ENCODE measurements at regions not wholly inside any gene's neighbourhood (a gene's known extent, or its start where the extent isn't known, plus 50 kb on each side); places are given as distances from the start of the nearest gene placed in this dataset.
"Not testable (repeated sequence)": the region's sequence is repeated elsewhere in the genome, so short reads cannot be mapped to it uniquely, and the experiment has no call there.

- peak; percentile 44 for DNase-seq
Measured at GRCh38 chr15:38073178-38073946, 138.9 kb downstream of the TMCO5A start.

DNA sequence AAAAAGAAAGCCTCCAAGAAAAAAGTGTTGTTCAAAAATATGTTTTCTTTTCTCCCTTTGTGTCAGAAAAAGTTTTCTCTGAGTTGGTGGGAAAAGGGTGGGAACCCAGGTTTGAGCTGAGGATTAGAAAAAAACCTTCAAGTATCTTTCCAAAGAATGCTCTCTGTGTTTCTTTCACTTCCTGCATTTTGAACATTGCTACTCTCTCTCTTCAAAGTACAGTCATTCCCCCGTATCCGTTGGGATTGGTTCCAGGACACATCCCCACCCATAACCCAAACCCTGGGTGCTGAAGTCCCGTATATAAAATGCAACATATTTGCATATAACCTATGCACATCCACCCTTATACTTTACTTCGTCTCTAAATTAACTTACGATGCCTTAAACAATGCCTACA is 139.6 kb downstream of the TMCO5A start:
- no peak for DNase-seq

GRCh38 chr15:38075466-38075865 is 141.0 kb downstream of the TMCO5A start:
- DNase-seq: no peak

GRCh38 chr15:38076786-38077185 is 142.3 kb downstream of the TMCO5A start:
- DNase-seq: peak; percentile 73

- DNase-seq: no peak
Measured at GRCh38 chr15:38079236-38079635, 144.8 kb downstream of the TMCO5A start.

DNA sequence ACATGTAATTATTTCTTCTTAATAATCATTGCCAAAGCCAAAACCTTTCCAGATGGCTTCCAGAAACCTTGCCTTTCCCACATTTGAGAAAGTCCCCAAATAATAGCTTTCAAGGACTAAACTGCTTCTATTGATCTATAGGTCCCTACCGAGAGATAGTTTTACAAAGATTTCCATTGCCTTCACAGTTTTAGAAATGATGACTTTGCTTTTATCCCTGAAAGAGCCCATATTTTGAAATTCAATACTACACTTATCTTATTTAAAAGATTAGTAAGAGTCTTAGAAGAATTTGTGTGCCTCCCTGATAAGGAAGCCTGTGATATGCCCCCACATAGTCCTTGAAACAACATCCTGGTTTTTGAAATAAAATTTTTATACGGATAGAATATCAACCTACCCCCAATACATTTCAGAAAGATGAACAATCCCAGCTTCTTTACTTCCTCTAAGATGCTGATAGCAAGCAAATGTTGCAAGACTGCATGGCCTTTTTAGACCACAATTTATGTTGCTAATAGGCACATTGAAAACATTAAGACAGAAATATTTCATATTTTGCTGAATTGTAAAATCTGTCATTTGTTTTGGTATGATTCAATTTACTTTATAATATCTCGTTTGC is 146.3 kb downstream of the TMCO5A start:
- no peak for DNase-seq

DNA sequence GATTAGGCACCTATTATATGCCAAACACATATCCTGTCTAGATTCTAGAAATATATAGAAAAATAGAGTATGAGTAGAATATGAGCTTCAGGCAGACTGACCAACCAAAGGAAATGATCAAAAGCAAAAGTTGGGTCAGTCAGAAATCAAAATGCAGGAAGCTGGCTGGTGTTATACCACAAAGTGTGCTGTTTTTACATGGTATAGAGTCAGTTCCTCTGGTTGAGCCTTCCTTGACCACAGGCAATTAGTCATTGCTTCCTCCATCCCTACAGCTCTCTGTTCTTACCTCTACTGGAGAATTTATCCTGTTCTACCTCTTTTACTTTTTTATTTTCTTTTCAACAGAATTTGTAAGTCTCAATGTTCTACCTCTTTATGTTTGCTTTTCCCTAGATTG is 149.8 kb downstream of the TMCO5A start:
- no peak for DNase-seq

DNA sequence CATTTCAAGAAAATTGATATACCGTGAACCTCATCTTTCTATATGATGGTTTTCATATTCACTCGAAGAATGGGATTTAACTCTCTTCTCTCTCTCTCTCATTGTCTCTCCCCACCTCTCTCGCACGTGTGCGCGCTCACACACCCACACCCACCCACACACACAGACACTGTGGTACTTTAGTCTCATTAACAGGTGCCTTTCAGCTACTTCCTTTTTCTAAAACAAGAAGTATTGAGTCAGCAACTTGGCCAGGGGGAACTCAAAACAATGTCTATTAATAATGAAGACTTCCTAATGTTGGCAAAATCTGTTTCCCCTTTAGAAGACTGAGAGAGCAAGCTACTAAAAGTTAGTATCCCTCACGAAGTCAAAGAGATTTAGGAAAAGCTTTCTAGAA is 150.7 kb downstream of the TMCO5A start:
- DNase-seq: no peak

GRCh38 chr15:38085931-38086568 is 151.6 kb downstream of the TMCO5A start:
- no peak for DNase-seq

DNA sequence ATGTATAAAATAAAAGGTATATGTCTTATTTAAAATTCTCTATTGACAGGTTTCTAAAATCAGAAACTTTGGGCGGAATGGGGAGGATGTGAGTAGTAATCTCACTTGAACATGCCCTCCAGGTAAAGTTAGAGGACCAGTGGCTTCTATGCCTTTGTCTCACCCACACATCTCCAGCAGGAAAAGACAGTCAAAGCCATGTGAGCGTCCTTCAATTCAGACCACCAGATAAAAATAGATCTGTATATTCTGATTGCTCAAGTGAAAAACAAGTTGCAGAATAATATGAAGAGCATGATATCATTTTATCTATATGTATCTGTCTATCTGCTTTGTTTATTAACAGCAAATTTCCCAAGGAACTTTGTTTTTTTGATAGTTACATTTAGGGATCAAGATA is 152.2 kb downstream of the TMCO5A start:
- DNase-seq: no peak

GRCh38 chr15:38088971-38089370 is 154.5 kb downstream of the TMCO5A start:
- DNase-seq: no peak

- no peak for DNase-seq
Measured at GRCh38 chr15:38090223-38090622, 155.8 kb downstream of the TMCO5A start.

DNA sequence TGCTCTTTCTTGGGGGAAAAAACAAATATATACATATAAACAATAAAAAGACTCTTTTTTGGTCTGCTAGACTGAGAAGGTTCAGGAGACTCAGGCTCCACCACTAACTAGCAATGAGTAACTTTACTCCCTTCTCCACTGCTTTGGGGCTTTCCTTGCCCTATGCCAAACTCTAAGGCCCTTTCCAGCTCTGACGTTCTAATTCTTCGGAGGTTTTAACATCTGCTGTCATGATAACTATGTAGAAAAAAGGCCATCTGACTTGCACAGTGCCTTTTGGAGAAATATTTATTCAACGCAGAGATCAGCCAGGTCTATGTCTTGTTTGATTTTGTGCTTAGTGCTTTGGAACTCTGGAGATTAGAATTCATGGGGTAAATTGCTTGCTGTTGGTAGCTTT is 156.2 kb downstream of the TMCO5A start:
- no peak for DNase-seq

DNA sequence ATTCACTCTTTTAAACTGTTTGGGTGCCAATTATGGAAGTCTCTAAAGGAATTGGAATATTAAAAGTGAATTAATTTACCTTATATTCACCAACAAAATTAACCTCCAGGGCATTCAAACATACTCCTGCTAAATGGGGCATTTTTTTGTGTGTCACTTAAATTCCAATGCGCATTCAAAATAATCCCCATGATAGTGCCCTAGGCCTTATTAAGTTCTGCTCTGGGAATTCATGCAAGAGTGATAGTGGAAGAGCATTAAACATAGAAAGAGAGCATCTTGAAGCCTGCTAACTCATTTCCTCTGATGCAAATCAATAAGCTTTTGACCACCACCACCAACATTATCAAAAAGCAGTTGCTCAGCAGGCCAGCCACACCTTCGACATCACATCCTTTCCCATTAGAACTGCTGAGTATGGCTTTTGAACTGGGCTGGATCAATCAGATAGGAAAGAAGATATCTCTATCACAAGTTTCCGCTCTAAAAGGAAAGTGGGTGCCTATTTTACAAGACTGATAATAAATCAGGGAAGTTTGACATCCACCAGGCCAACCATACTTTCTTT is 156.7 kb downstream of the TMCO5A start:
- DNase-seq: no peak

GRCh38 chr15:38093931-38094330 is 158.7 kb upstream of the SPRED1 start:
- no peak for DNase-seq

GRCh38 chr15:38102972-38103371 is 149.7 kb upstream of the SPRED1 start:
- DNase-seq: no peak

GRCh38 chr15:38103564-38103963 is 149.1 kb upstream of the SPRED1 start:
- no peak for DNase-seq

DNA sequence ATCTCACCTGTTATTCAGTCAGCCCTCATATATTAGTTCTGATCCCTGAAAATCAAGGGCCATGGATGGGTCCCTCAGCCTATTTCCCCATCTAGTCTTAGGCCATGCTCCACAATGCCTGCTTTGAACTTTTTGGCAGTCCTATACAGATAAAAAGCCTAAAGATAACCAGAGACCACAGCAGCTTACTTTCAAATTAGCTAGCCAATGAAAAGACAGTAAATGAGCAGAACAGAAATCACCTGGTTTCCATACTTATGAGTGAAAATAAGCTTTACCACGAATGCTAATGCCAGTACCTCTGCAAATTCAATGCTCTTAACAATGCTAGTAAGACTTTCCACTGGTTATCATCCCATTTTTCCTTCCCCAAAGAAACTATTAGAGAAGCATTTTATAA is 141.6 kb upstream of the SPRED1 start:
- DNase-seq: no peak

- DNase-seq: no peak
Measured at GRCh38 chr15:38112406-38112805, 140.2 kb upstream of the SPRED1 start.

- DNase-seq: no peak
Measured at GRCh38 chr15:38115121-38115520, 137.5 kb upstream of the SPRED1 start.

DNA sequence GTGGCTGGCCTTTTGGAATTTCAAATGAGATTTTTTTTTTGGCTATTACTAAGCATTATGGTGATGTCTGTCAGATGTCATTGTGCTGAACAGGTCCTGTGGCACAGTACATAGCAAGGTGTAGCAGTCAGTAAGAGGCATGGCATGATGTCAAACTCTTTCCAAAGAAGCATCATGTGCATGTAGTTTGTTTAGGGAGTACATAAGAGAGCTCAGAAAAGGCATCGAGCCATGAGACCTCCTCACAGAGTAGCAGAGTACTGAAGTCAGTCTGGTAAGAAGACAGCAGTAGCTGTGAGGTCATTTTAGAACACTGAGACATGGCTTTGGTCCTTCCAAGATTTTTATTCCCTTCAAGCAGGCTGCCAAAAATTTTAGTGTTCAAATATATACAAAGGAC is 134.9 kb upstream of the SPRED1 start:
- DNase-seq: no peak

DNA sequence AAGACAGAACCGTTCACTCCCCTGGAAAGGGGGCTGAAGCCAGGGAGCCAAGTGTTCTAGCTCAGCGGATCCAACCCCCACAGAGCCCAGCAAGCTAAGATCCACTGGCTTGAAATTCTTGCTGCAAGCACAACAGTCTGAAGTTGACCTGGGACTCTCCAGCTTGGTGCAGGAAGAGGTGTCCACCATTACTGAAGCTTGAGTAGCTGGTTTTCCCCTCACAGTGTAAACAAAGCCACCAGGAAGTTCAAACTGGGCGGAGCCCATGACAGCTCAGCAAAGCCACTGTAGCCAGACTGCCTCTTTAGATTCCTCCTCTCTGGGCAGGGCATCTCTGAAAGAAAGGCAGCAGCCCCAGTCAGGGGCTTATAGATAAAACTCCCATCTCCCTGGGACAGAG is 132.8 kb upstream of the SPRED1 start:
- DNase-seq: not testable (repeated sequence)

DNA sequence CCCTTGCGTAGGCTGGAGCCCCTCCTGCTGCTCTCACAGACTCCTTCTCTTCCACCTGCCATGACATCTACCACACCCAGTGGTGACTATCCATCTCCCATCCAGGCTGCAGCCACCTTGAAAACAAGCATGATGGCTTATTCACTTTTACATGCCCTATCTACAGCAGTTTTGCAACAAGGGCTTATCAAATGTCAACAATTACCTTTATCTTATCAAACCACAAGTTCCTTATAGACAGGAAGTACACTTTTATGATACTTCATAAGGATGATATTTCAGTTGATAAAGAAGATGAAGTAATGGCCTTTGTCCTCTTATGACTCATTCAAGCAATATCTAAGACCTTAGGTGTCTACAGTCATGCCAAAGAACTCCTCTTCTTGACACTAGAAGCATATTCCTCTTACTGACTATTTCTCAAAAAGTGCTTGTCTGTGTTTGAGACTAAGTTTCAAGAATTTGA is 125.3 kb upstream of the SPRED1 start:
- no peak for DNase-seq

- no peak for DNase-seq
Measured at GRCh38 chr15:38128341-38128781, 124.3 kb upstream of the SPRED1 start.
